ENCODE measurements at regions not wholly inside any gene's neighbourhood (a gene's known extent, or its start where the extent isn't known, plus 50 kb on each side); places are given as distances from the start of the nearest gene placed in this dataset.

DNA sequence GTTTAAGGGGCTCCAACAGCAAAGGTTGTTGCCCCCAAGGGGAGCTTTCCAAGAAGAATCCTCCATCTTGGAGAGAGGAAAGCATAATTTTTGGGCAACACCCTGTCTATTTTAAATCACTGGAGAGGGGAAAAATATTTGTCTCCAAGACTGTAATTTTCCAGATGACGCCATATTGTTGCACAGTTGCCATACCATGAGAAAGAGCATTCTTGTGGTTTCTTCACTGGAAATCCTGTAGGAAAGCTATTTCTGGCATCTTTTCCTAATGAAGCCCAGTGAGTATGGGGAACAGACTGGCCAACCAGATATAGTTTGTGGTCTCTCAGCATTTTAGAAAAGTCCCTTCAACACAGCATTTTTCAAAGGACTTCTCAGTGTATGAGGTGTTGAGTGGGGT is 88.1 kb upstream of the MANSC4 start (continued):
- TF ChIP-seq, protein P1, sequence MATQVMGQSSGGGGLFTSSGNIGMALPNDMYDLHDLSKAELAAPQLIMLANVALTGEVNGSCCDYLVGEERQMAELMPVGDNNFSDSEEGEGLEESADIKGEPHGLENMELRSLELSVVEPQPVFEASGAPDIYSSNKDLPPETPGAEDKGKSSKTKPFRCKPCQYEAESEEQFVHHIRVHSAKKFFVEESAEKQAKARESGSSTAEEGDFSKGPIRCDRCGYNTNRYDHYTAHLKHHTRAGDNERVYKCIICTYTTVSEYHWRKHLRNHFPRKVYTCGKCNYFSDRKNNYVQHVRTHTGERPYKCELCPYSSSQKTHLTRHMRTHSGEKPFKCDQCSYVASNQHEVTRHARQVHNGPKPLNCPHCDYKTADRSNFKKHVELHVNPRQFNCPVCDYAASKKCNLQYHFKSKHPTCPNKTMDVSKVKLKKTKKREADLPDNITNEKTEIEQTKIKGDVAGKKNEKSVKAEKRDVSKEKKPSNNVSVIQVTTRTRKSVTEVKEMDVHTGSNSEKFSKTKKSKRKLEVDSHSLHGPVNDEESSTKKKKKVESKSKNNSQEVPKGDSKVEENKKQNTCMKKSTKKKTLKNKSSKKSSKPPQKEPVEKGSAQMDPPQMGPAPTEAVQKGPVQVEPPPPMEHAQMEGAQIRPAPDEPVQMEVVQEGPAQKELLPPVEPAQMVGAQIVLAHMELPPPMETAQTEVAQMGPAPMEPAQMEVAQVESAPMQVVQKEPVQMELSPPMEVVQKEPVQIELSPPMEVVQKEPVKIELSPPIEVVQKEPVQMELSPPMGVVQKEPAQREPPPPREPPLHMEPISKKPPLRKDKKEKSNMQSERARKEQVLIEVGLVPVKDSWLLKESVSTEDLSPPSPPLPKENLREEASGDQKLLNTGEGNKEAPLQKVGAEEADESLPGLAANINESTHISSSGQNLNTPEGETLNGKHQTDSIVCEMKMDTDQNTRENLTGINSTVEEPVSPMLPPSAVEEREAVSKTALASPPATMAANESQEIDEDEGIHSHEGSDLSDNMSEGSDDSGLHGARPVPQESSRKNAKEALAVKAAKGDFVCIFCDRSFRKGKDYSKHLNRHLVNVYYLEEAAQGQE (IDR thresholded peaks at IDR 0.05; ENCODE audit: low read depth, low read length), result no peak
- peak; percentile 73; the same call in 1 of the 2 replicates for TF ChIP-seq NFIC (IDR thresholded peaks at IDR 0.05; ENCODE audit: borderline replicate concordance)
- TF ChIP-seq, protein P2, sequence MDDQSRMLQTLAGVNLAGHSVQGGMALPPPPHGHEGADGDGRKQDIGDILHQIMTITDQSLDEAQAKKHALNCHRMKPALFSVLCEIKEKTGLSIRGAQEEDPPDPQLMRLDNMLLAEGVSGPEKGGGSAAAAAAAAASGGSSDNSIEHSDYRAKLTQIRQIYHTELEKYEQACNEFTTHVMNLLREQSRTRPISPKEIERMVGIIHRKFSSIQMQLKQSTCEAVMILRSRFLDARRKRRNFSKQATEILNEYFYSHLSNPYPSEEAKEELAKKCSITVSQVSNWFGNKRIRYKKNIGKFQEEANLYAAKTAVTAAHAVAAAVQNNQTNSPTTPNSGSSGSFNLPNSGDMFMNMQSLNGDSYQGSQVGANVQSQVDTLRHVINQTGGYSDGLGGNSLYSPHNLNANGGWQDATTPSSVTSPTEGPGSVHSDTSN (IDR thresholded peaks at IDR 0.05), result peak; percentile 37

DNA sequence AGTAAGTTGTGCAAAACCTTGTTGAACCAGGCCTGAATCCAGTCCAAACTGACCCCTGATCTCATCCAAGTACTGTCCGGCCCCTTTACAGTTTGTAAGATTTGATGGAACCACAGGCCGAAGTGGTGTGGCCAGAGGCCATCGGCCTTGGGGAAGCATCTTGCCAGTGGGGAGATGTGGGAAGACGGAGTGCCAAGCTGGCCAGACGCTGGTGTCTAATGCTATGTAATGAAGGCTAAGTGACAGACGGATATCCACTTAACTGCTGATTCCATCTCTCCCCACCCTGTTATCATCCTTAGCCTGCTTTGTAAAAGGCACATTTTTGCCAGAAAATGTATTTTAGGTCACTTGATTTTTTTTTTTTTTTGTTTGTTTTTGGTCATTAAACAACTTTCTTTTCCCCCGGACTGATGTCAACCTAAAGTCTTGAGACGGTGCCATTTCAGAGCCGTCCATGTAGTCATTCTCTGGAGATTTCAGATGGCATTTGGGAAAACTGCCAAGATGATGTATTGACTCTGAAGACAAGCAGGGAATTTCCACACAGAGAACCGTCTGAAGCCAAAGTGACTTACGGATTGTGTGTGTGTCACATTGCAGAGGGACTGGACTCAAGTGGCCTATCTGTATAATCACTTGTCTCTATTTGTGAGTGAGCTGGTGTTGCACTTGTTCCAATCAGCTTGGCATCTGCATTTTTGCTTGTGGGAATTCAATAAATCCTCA is 86.5 kb upstream of the MANSC4 start:
- peak; percentile 49 for DNase-seq
- no peak overlapping the region for H3K4me2 ChIP-seq
- no peaks in the 10 kb centered on the region for H3K9me2 ChIP-seq
- no peak overlapping the region for H3K4me3 ChIP-seq (ENCODE audit: low read depth in 2 of 2, low read length in 1 of 2)
- H3K27me3 ChIP-seq (ENCODE audit: insufficient read depth), result no peaks in the 10 kb centered on the region
- H3K9ac ChIP-seq, result no peak overlapping the region; the same call in 1 of the 2 replicates
- CTCF ChIA-PET, result interaction anchor here (1.0 to 1.4 kb wide), 3 partner anchors 12 to 133 kb away, joined by 3 read pairs; no protein-coding TSS in a partner anchor
- POLR2A ChIA-PET, result no interaction called here
- H3K4me1 ChIP-seq (ENCODE audit: control insufficient read depth in 1 of 2, insufficient read depth in 2 of 2, low read depth in 1 of 2, low read length in 1 of 2), result peaks cover 17 to 34% of the 10 kb centered on the region in 2 experiments
- H3F3A ChIP-seq (replicated peaks; ENCODE audit: insufficient read depth), result peaks cover 35% of the 10 kb centered on the region
- peak overlapping the region; percentile 43 to 84 for H3K27ac ChIP-seq (ENCODE audit: low read depth in 2 of 2, low read length in 1 of 2)
- 39% methylated on average over 11 of the region's 11 CpGs for WGBS (ENCODE audit: low lambda C conversion rate)
- no peaks in the 10 kb centered on the region for H4K20me1 ChIP-seq (ENCODE audit: insufficient read depth)
- H2AFZ ChIP-seq (ENCODE audit: low read depth), result peak overlapping the region; percentile 32; the same call in 1 of the 2 replicates
- H3K36me3 ChIP-seq (replicated peaks in 1 of 2; ENCODE audit: control insufficient read depth in 1 of 2, insufficient read depth in 2 of 2, low read length in 1 of 2), result no peaks in the 10 kb centered on the region
- no peaks in the 10 kb centered on the region for H3K79me2 ChIP-seq (ENCODE audit: insufficient read depth)
- no peaks in the 10 kb centered on the region for H3K9me3 ChIP-seq
- TF ChIP-seq, protein P2 (IDR thresholded peaks at IDR 0.05), result peak; percentile 65
- TF ChIP-seq RFX5 (IDR thresholded peaks at IDR 0.05; ENCODE audit: low read length) (no peak), SMC3 (IDR thresholded peaks at IDR 0.05; ENCODE audit: low read depth, low read length) (no peak), SIN3A (IDR thresholded peaks at IDR 0.05; ENCODE audit: borderline replicate concordance, low read depth, low read length) (no peak), EP300 (IDR thresholded peaks at IDR 0.05; ENCODE audit: borderline replicate concordance in 1 of 2, low read depth in 1 of 2, low read length in 1 of 2) (peak in 1 of 2 experiments; percentile 20; a peak in 1 of 4 replicates), RXRA (IDR thresholded peaks at IDR 0.05; ENCODE audit: borderline replicate concordance, low read depth) (no peak), NRF1 (IDR thresholded peaks at IDR 0.05; ENCODE audit: low read depth, low read length) (no peak), RCOR1 (IDR thresholded peaks at IDR 0.05; ENCODE audit: low read length) (0 out of 2 replicates have a peak, but pooled peaks have one; percentile 14), TCF12 (IDR thresholded peaks at IDR 0.05) (no peak), GATA2 (CRISPR knock-in tag; IDR thresholded peaks at IDR 0.05) (peak; percentile 49), NFIC (IDR thresholded peaks at IDR 0.05; ENCODE audit: borderline replicate concordance) (peak; percentile 63; the same call in 1 of the 2 replicates), YY1 (IDR thresholded peaks at IDR 0.05; ENCODE audit: low read depth) (no peak)
- TF ChIP-seq, protein P3, sequence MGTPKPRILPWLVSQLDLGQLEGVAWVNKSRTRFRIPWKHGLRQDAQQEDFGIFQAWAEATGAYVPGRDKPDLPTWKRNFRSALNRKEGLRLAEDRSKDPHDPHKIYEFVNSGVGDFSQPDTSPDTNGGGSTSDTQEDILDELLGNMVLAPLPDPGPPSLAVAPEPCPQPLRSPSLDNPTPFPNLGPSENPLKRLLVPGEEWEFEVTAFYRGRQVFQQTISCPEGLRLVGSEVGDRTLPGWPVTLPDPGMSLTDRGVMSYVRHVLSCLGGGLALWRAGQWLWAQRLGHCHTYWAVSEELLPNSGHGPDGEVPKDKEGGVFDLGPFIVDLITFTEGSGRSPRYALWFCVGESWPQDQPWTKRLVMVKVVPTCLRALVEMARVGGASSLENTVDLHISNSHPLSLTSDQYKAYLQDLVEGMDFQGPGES (IDR thresholded peaks at IDR 0.05; ENCODE audit: low read depth, low read length), result no peak
- TF ChIP-seq, protein P4, sequence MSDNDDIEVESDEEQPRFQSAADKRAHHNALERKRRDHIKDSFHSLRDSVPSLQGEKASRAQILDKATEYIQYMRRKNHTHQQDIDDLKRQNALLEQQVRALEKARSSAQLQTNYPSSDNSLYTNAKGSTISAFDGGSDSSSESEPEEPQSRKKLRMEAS (IDR thresholded peaks at IDR 0.05; ENCODE audit: low read depth), result no peak
- TF ChIP-seq, protein P5, sequence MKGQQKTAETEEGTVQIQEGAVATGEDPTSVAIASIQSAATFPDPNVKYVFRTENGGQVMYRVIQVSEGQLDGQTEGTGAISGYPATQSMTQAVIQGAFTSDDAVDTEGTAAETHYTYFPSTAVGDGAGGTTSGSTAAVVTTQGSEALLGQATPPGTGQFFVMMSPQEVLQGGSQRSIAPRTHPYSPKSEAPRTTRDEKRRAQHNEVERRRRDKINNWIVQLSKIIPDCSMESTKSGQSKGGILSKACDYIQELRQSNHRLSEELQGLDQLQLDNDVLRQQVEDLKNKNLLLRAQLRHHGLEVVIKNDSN (IDR thresholded peaks at IDR 0.05; ENCODE audit: borderline replicate concordance, low read depth), result no peak
- TF ChIP-seq, protein P6, sequence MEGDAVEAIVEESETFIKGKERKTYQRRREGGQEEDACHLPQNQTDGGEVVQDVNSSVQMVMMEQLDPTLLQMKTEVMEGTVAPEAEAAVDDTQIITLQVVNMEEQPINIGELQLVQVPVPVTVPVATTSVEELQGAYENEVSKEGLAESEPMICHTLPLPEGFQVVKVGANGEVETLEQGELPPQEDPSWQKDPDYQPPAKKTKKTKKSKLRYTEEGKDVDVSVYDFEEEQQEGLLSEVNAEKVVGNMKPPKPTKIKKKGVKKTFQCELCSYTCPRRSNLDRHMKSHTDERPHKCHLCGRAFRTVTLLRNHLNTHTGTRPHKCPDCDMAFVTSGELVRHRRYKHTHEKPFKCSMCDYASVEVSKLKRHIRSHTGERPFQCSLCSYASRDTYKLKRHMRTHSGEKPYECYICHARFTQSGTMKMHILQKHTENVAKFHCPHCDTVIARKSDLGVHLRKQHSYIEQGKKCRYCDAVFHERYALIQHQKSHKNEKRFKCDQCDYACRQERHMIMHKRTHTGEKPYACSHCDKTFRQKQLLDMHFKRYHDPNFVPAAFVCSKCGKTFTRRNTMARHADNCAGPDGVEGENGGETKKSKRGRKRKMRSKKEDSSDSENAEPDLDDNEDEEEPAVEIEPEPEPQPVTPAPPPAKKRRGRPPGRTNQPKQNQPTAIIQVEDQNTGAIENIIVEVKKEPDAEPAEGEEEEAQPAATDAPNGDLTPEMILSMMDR (IDR thresholded peaks at IDR 0.05), result no peak

Measured in SK-N-SH (cell line).